GM21717 (cell line): ENCODE measurements at regions not wholly inside any gene's neighbourhood (a gene's known extent, or its start where the extent isn't known, plus 50 kb on each side); places are given as distances from the start of the nearest gene placed in this dataset.
"Not testable (repeated sequence)": the region's sequence is repeated elsewhere in the genome, so short reads cannot be mapped to it uniquely, and the experiment has no call there.

Source experiments
- ATAC-seq: cut with Tn5 transposase; IDR thresholded peaks from one replicate; pipeline ENCODE4 v1.9.1; 2021; ENCODE audit warnings: mild to moderate bottlenecking, moderate library complexity; ENCODE audit not compliant: unreplicated experiment

DNA sequence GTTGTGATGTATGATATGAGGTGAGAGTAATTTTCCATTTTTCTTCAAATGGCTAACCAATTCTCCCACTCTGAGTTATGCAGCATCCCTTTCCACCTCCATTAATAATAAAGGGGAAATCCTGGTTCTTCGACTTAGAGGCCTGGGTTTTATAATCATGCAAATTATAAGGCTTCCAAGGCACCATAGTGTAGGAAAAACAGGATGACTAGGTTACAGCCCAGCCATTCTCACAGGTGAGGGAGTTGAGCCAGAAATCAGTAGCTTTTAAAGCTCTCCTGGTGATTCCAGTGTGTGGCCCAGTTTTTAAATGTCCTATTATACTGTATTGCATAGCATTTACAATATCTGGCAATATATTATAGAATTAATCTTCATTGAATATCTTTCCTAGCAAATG, 203.1 kb downstream of the ARHGEF9 start:
- ATAC-seq, result no peak

DNA sequence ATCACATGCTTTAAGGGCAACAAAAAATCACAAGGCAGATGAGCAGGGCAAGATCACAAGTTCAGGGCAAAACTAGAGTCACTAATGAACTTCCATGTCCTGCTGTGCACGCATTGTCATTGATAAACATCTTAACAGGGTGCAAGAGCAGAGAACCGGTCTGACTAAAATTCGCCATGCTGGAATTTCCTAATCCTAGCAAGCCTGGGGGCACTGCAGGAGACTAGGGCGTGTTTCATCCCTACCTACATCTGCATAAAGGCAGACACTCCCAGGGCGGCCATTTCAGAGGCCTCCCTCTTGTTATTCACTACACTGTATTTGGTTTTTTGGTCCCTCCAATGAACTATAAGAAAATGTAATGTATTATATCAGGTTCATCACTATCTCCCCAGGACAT, 203.6 kb downstream of the ARHGEF9 start:
- ATAC-seq, result no peak

DNA sequence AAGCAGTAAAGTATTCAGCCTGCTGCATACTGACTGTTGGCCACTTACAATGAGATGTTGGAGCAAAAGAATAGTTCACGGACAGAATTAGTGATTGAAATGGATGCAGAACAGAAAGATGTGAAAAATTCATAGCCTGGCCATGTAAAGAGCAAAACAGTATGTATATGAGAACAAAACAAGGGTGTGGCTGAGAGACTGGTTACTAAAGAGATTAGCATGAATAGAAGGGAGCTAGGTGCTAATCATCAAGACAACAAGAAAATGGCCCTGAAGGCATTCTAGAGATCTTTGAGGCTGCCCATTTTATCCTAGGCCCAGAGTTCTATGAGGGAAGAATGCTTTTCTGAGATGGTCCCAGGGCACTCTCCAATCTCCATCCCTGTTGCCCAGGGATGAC, 208.5 kb downstream of the ARHGEF9 start:
- ATAC-seq, result no peak

DNA sequence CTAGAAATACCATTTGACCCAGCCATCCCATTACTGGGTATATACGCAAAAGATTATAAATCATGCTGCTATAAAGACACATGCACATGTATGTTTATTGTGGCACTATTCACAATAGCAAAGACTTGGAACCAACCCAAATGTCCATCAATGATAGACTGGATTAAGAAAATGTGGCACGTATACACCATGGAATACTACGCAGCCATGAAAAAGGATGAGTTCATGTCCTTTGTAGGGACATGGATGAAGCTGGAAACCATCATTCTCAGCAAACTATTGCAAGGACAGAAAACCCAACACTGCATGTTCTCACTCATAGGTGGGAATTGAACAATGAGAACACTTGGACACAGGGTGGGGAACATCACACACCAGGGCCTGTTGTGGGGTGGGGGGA, 209.3 kb downstream of the ARHGEF9 start:
- not testable (repeated sequence) for ATAC-seq

DNA sequence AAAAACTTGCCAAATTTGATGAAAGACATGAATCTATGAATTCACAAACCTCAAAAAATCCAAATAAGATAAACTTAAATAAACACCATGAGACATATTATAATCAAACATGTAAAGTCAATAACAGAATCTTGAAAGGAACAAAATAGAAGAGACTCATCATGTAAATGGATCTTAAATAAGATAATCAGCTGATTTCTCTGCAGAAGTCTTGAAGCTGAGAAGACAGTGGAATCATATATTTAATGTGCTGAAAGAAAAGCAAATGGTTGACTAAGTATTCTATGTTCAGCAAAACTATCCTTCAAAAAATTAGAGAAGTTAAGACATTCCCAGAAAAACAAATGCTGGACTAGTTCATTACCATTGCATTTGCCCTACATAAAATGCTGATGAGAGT, 215.7 kb upstream of the SPIN4 start:
- ATAC-seq, result no peak

DNA sequence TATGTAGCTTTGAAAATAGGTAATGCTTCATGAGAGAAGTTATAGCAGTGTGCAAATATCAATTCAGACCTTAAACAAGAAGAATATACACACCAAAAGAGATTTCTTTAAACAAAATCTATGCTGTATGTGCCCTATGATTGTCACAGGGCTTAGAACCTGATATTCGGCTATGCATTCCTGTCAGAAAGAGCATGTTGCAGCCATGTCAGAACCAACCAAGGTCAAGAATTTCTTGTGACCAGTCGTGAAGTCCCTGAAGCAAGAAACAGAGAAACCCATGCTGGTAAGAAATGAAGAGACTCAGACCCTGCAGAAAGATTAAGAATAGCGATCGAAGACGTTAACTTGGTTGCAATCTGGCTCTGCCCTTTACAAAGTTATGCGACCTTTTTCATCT, 210.3 kb upstream of the SPIN4 start:
- ATAC-seq, result no peak

DNA sequence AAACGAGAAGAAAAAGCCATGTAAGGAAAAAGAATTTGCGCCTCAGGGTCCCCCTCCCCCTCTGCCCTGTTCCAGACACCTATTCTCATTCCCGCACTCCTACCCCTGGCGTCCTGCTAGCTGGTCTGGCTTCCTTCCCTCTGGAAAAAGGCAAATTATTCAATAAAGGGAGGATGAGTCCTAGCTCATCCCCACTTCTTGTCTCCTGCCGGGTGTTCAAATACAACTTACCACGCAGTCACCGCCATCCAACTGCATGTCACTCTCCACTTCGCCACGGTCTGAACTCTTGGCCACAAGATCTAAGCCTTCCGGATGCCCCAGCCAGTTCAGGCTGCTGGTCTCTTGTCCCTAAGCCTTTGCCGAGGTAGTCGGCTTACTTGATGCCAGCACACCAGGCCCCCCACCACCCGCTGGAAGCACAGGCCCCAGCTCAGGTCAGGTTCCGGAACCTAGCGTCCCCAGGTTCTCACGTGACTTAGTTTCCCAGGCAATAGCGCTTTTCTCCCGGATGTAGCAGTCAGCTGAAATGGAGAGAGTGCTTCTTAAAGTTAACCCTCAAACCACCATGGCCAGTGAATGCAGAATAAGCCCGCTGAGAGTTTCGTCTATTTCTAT, 209.6 kb upstream of the SPIN4 start:
- ATAC-seq, result peak; percentile 96

DNA sequence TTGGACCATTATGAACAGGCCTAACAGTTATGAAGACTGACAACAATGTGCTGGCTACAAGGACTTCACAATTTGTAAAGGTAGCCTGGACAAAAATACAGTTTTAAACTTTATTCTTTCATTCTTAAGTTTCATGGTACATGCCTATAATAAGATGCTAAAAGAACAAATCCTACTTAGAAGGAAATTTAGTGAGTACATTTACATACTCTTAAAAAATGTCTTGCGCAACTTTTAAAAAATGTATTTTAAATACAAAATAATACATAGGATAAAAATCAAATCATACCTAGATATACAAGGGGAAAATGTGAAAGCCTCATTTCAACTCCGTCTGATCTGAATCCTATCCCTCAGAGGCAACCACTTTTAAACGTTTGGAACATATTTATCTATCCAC, 200.7 kb upstream of the SPIN4 start:
- no peak for ATAC-seq

DNA sequence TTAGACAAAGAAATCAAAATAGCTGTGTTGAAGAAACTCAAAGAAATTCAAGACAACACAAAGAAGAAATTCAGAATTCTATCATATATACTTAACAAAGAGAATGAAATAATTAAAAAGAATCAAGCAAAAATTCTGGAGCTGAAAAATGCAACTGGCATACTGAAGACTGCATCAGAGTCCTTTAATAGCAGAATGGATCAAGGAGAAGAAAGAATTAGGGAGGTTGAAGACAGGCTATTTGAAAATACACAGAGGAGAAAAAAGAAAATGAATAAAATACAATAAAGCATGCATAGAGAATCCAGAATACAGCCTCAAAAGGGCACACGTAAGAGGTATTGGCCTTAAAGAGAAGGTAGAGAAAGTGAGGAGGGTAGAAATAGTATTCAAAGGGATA, 179.5 kb upstream of the SPIN4 start:
- ATAC-seq, result no peak

DNA sequence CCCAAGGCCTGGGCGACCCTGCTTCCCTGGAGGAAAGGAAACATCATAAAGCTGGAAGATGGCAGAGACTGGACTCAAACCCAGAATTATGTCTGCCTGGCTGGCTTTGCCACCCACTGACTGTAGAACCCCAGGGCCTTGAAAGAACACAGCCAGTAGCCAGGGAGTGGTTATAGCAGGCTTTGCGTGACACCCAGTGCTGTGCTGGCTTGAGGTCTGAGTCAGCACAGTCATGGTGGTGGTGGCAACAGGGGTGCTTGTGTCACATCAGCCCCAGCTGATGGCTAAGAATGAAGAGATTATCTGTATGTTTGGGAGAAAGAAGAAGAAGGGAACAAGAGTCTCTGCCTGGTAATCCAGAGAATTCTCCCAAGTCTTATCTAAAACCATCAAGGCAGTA, 178.8 kb upstream of the SPIN4 start:
- no peak for ATAC-seq

DNA sequence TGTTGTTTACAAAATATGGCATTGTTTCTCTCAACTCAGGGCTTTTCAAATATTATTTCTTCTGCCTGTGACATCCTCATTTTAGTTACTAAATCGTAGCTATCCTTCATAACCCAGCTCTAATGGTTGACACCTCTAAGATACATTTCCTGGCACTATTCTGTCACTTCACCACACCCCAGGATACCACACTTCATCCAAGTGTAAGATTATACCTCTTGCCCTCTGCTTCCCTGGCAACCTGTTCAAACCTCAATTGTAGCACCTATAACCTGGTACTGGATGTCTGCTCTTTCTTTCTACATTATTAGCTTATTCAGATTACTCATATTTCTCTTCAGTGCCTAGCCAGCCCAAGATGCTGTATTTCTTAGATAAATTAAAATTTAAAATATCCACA, 175.7 kb upstream of the SPIN4 start:
- ATAC-seq, result no peak

DNA sequence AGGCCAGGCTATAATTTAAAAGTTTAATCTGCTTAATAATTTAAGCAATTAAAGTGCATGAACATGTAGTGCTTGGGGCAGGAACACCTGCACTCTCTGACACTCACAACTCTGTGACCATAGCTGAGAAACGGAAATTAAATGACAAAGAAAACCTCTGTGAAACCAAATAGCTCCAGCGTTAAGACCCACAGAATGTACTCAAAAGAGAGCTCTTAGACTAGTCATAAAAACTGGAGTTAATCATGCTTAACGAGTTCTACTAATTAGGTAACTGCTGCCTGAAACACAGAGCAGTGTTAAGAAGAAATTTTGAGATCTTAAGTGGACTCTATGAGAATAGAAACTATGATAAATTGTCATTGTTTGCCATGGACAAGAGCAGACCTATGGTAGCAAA, 174.4 kb upstream of the SPIN4 start:
- no peak for ATAC-seq

DNA sequence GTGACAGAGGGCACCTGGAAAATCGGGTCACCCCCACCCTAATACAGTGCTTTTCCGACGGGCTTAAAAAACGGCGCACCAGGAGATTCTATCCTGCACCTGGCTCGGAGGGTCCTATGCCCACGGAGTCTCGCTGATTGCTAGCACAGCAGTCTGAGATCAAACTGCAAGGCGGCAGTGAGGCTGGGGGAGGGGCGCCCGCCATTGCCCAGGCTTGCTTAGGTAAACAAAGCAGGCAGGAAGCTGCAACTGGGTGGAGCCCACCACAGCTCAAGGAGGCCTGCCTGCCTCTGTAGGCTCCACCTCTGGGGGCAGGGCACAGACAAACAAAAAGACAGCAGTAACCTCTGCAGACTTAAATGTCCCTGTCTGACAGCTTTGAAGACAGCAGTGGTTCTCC, 168.2 kb upstream of the SPIN4 start:
- ATAC-seq, result not testable (repeated sequence)

DNA sequence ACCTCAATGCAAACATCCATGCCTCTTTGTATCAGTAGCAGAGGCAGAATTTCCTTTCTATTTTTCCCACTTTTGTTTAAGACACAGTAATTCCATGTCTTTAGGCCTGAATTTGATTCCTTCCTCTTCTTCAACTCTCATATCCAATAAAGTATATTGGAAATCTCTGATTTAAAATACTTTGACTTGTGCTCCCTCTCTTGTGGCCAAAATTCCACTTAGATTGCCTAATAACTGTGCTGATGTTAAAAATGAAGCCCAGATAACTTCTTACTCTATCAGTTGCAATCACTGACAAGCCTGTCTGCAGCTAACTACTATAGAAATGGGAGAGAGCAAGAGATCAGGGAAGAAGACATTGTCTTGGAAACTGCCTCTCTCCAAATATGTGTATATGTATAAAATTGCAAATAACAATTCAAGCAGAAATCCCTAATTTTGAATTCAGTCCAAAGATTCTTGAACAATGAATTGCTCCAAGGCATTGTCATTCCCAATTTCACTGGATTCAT, 163.5 kb upstream of the SPIN4 start:
- no peak for ATAC-seq

DNA sequence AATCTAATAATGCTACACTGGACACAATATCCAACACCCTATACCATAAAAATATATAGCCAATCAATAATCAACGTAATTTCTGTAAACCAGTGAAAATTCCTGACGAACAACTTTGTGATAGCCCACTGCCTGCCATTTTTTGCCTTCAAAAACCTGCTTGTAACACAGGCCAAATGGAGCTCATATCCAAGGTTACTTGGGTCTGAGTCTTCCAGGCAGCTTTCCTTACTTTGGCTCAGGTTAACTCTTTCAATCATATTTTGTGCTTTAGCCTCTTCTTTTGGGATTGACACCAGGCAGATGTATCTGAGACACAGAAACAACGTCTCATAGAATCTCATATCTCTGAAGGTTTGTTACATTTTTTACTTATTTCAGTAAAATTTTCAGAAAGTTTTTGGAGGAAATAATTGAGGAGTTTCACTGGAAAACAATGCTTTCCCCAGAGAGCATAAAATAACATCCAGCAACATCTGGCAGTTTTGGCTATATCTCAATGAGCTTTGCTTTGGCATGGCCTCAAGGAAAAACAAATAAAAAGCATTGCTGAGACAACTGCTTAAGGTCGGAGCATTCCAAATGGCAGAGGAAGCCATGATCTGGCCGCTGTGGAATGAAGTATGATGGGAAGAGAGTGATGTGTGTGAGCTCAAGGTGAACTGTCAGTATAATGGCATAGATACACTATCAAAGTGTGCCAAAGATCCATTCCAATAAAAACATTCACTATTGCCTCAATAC, 162.9 kb upstream of the SPIN4 start:
- no peak for ATAC-seq

DNA sequence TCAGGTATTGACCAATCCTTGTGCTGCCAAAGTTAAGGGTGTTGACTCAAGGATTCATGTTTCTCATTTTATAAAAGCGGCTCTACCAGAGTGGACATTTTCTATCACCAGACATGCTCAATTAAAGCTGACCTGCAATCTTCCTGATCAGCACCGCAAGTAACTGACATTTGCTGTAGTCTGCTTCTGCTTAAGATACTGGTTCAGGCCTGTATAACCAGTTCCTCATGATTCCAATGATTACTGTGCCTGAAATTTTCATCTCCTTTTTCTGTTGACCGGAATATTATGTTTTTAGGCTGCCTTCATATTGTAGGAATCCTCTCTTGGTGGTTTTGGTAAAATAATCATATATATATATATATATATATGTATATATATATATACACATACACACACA, 160.2 kb upstream of the SPIN4 start:
- ATAC-seq, result no peak

DNA sequence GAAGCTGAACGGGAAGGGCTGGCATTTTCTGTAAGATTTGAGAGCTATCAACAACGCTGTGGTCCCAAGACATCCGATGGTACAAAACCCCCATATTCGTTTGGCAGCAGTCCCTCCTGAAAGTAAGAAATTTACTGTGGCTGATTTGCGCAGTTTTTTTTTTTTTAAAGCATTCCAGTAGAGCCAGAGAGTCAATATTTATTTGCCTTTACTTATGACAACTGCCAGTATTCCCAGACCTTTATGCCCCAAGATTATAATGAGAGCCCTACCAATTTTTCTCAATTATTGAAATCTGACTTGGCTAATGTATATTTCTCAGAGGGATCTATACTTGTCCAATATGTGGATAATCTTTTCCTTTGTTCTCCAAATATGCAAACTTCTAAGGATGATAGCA, 157.5 kb upstream of the SPIN4 start:
- no peak for ATAC-seq

DNA sequence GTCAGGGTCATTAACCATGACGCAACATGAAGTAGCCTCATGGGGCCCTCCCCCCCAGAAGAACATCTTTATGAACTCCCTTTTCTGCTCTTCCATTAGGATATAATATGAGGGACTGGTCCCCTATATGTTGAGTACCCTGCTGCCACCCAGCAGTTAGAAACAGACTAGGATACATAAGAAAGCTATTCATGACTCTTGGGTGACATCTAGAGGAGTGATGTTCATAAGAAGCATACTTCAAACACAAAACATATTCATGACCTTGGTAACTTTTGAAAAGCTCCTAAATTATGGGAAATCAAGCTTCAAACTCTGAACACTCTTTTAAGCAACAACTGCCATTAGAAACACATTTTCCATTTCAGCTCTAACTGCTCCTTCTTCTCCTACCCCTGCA, 155.2 kb upstream of the SPIN4 start:
- ATAC-seq, result no peak

DNA sequence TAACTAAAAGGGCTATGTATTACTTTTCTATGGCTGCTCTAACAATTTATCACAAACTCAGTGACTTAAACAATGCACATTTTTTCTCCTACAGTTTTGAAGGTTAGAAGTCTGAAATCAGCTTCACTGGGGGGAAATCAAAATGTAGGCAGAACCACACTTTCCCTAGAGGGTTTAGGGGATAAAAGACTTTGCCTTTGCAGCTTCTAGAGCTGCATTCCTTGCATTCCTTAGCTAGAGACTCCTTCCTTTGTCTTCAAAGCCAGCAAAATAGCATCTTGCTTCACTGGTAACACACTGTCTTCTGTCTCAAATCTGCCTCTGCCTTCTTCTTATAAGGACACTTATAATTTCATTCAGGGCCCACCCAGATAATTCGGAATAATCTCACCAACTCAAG, 152.4 kb upstream of the SPIN4 start:
- no peak for ATAC-seq

DNA sequence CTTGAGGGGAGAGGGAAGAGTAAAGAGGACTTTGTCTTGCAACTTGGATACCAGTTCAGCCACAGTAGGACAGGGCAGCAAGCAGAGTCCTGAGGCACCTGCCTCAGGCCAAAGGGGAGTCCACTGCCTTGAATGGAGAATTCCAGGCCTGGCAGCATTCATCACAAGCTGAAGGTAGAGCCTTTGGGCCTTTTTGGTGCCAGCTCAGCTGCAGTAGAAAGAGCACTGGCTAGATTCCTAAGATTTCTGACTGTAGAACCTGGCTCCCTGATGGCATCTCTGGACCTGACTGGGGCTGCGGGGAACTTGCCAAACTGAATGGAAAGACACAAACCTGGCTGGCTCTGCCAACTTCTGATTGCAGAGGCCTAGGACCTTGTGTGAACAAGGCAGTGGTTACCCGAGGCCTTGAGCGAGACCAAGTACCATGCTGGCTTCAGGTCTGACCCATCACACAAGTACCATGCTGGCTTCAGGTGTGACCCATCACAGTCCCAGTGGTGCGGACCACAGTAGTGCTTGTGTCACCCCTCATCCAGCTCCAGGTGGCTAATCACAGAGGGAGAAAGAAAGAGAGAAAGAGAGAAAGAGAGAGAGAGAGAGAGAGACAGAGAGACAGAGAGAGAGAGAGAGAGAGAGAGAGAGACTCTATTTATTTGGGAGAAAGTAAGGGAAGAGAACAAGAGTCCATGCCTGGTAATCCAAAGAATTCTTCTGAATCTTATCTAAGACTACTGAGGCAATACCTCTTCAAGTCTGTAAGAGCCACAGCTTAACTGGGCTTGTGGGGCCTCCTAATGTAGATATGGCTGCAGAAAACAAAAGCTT, 137.6 kb upstream of the SPIN4 start:
- no peak for ATAC-seq

DNA sequence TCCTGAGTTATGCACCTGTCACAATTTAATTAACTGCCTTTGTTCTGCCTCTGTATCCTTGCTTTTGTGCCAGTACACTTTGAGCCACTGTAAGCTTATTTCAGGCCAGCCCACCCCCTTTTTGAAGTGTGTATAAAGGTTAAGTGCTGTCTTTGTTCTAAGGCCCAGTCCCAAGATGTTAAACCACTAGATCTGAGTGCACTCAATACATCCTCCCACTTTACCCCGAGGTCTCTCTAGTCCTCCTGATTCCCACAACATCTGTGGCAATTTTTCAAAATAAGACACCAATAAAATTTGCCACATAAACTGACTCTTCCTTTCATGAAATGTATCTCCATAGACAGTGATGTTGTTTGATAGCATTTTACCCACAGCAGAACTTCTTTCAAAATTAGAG, 124.1 kb upstream of the SPIN4 start:
- no peak for ATAC-seq

DNA sequence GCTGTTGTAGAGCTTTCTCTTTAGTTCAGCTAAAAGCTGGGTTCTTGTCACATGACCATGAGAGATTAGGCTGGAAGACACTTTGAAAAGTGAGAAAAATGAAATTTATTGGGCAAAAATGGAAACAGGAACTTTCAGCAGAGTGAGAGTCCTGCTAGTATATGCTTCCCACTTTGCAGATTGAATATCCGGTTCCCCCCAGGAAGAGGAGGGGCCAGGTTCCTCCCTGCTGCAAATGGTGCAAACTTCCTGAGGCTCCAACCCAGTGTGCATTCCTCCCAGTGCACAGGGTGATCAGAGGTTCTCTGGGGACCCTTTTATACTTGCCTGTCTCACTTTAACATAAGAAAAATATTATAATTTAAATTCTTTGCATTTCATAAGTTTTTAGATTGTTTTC, 119.9 kb upstream of the SPIN4 start:
- ATAC-seq, result no peak
